Smooth muscle cell (in vitro differentiated cells): ENCODE measurements at regions not wholly inside any gene's neighbourhood (a gene's known extent, or its start where the extent isn't known, plus 50 kb on each side); places are given as distances from the start of the nearest gene placed in this dataset.

Experiments
- DNase-seq: peaks from one replicate; lab custom pipeline; 2025; ENCODE audit not compliant: unreplicated experiment; lab: John Stamatoyannopoulos, UW
- H2AFZ ChIP-seq: fragments of 200-600 bp; sonication (generic); 2 replicates; pipeline ENCODE4 v1.6.0; 2016; ENCODE audit warnings: antibody characterized with exemption, low read depth, mild to moderate bottlenecking
- H3F3A ChIP-seq: fragments of 200-600 bp; sonication (generic); 2 replicates; pipeline ENCODE4 v1.6.0; 2017; ENCODE audit warnings: antibody characterized with exemption, low read depth
- H3K27ac ChIP-seq: fragments of 200-600 bp; sonication (generic); 2 replicates; pipeline ENCODE4 v1.5.1; 2016; ENCODE audit warnings: low read depth, mild to moderate bottlenecking
- H3K27me3 ChIP-seq: fragments of 200-600 bp; sonication (generic); 2 replicates; pipeline ENCODE4 v1.6.1; 2016; ENCODE audit warnings: low read depth, mild to moderate bottlenecking
- H3K36me3 ChIP-seq: fragments of 200-600 bp; sonication (generic); 2 replicates; pipeline ENCODE4 v1.5.1; 2016; ENCODE audit warnings: low read depth
- H3K4me1 ChIP-seq: fragments of 200-600 bp; sonication (generic); 2 replicates; pipeline ENCODE4 v1.5.1; 2016; ENCODE audit warnings: low read depth
- H3K4me2 ChIP-seq: fragments of 200-600 bp; sonication (generic); 2 replicates; pipeline ENCODE4 v1.6.0; 2016; ENCODE audit warnings: mild to moderate bottlenecking
- H3K4me3 ChIP-seq: fragments of 200-600 bp; sonication (generic); 2 replicates; pipeline ENCODE4 v1.5.1; 2016; ENCODE audit warnings: mild to moderate bottlenecking
- H3K79me2 ChIP-seq: fragments of 200-600 bp; sonication (generic); 2 replicates; pipeline ENCODE4 v1.6.0; 2016; ENCODE audit warnings: low read depth, mild to moderate bottlenecking
- H3K9ac ChIP-seq: fragments of 200-600 bp; sonication (generic); 2 replicates; pipeline ENCODE4 v1.6.0; 2016; ENCODE audit warnings: low read depth
- H3K9me3 ChIP-seq: fragments of 200-600 bp; sonication (generic); replicated peaks from 2 replicates; pipeline ENCODE4 v1.5.1; 2016; ENCODE audit warnings: low read depth
- H4K20me1 ChIP-seq: fragments of 200-600 bp; sonication (generic); 2 replicates; pipeline ENCODE4 v1.6.0; 2016; ENCODE audit warnings: low read depth
- WGBS: methylation state at CpG from one replicate; pipeline ENCODE4 v1.1.7; 2016; ENCODE audit warnings: low lambda C conversion rate; 5-methylcytosine and 5-hydroxymethylcytosine counted together
- TF ChIP-seq, protein P1 (sequence below): fragments of 200-600 bp; sonication (generic); IDR thresholded peaks from 2 replicates; pipeline ENCODE4 v1.5.1; 2017; ENCODE audit warnings: borderline replicate concordance, mild to moderate bottlenecking, antibody characterized with exemption; ENCODE audit not compliant: insufficient read depth, poor library complexity, severe bottlenecking

DNA sequence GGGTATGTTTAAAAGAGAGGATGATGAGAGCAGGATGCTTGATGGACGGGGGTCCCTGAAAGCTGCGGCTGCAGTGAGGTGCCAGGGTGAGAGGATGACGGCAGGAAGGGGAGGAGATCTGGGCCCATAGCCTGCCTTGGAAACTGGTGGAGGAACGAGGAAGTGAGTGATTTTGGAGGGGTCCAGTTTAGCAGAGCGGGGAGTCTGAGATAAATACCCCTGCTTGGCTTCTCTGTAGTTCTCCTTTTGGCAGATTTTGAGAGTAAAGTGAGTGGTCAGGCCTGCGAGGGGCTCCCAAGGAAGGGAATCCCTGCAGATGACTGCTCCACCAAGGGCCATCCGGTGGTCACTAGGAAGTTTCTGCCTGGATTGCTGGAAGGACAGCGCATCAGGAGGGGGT lies 98.5 kb upstream of the PTCH1 start:
- Histone ChIP-seq H3F3A (no peaks in the 10 kb centered on the region), H4K20me1 (no peaks in the 10 kb centered on the region), H3K9ac (no peak overlapping the region), H3K79me2 (no peaks in the 10 kb centered on the region), H3K4me2 (no peak overlapping the region), H3K4me3 (no peak overlapping the region), H3K27me3 (no peaks in the 10 kb centered on the region), H3K36me3 (no peaks in the 10 kb centered on the region), H2AFZ (no peak overlapping the region), H3K27ac (no peak overlapping the region), H3K4me1 (no peaks in the 10 kb centered on the region), H3K9me3 (no peaks in the 10 kb centered on the region)
- TF ChIP-seq, protein P1, sequence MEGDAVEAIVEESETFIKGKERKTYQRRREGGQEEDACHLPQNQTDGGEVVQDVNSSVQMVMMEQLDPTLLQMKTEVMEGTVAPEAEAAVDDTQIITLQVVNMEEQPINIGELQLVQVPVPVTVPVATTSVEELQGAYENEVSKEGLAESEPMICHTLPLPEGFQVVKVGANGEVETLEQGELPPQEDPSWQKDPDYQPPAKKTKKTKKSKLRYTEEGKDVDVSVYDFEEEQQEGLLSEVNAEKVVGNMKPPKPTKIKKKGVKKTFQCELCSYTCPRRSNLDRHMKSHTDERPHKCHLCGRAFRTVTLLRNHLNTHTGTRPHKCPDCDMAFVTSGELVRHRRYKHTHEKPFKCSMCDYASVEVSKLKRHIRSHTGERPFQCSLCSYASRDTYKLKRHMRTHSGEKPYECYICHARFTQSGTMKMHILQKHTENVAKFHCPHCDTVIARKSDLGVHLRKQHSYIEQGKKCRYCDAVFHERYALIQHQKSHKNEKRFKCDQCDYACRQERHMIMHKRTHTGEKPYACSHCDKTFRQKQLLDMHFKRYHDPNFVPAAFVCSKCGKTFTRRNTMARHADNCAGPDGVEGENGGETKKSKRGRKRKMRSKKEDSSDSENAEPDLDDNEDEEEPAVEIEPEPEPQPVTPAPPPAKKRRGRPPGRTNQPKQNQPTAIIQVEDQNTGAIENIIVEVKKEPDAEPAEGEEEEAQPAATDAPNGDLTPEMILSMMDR = no peak
- WGBS = 94% methylated on average over 8 of the region's 8 CpGs
- DNase-seq = no peak

DNA sequence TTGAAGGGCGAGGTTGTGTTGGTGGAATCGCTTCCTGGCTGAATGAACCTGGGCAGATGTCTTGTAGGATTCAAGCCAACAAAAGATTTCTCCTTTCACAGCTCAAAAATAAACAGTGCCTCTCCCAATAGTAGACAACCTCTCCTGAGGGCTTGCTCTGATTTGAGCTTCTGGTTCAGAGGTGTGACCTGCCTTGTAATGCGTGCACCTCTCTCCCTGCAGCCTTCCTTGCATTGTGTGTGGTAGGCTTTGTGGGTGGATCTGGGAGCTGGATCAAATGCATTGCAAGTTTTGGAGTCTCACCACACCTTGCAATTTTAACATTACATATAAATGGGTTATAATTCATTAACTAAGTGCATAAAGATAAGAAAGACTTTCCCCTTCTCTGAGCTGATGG lies 96.9 kb upstream of the PTCH1 start:
- DNase-seq = no peak
- H3F3A ChIP-seq = no peaks in the 10 kb centered on the region
- no peak overlapping the region for H2AFZ ChIP-seq
- H3K9me3 ChIP-seq = no peaks in the 10 kb centered on the region
- H3K27me3 ChIP-seq = no peaks in the 10 kb centered on the region
- H3K36me3 ChIP-seq = no peaks in the 10 kb centered on the region
- H3K79me2 ChIP-seq = no peaks in the 10 kb centered on the region
- WGBS = 97% methylated on average over 3 of the region's 3 CpGs
- no peaks in the 10 kb centered on the region for H3K4me1 ChIP-seq
- H3K9ac ChIP-seq = no peak overlapping the region
- no peak overlapping the region for H3K4me3 ChIP-seq
- no peak overlapping the region for H3K27ac ChIP-seq
- H3K4me2 ChIP-seq = no peak overlapping the region
- H4K20me1 ChIP-seq = no peaks in the 10 kb centered on the region
- TF ChIP-seq, protein P1 = no peak

DNA sequence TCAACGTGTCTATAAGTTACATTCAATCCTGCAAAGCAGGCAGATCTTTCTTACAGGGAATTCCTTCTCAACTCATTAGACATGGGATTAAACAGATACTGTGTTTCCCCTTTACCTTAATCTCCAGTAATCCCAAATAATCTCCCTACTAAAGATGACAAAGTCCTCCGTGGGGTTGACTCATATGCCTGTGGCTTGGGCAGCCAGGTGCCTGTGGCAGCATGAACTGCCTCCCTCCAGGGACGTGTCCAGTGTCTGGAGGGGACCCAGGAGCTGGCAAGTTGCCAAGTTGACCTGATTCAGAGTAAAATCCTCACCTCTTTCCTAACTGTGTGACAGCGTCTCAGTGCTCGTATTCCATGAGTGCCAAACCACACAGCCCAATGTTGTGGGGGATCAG lies 94.6 kb upstream of the PTCH1 start:
- no peaks in the 10 kb centered on the region for H3K9me3 ChIP-seq
- no peak overlapping the region for H3K4me3 ChIP-seq
- no peaks in the 10 kb centered on the region for H3F3A ChIP-seq
- H3K4me2 ChIP-seq = no peak overlapping the region
- TF ChIP-seq, protein P1 = no peak
- H3K36me3 ChIP-seq = no peaks in the 10 kb centered on the region
- H4K20me1 ChIP-seq = no peaks in the 10 kb centered on the region
- 32% methylated on average over 5 of the region's 5 CpGs for WGBS
- DNase-seq = no peak
- no peak overlapping the region for H3K9ac ChIP-seq
- no peak overlapping the region for H3K27ac ChIP-seq
- H3K79me2 ChIP-seq = no peaks in the 10 kb centered on the region
- H2AFZ ChIP-seq = no peak overlapping the region
- H3K4me1 ChIP-seq = peaks cover 8% of the 10 kb centered on the region
- H3K27me3 ChIP-seq = no peaks in the 10 kb centered on the region

DNA sequence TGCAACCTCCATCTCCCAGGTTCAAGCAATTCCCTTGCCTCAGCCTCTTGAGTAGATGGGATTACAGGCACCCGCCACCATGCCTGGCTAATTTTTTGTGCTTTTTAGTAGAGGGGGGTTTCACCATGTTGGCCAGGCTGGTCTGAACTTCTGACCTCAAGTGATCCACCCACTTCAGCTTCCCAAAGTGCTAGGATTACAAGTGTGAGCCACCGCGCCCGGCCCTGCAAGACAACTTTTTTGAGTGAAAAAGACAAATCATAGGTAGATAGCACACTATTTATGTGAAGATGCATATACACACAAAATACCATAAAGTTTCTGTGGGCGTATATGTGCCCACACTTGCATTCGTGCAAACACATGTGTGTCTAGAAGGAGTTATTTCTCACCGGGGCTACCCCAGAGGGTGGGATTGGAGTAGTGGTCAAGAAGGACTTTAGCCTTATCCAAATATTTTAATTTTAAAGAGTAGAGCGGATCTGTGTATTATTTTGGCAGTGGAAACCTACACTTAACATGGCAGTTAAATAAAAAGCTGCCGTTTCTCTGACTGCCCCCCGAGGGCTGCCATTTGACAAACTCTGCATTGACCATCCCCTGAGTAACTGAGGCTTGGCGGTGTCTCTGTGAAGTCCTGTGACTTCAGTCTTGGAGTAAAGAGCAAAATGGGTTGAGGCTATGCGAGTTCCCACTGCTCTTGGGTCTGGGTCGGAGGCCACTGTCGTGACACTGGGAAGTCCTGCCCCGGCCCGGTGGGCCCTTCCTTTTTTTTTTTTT lies 93.4 kb upstream of the PTCH1 start:
- Histone ChIP-seq H3K27me3 (no peaks in the 10 kb centered on the region), H3F3A (no peaks in the 10 kb centered on the region), H3K79me2 (no peaks in the 10 kb centered on the region), H3K9me3 (no peaks in the 10 kb centered on the region), H3K4me2 (no peak overlapping the region), H3K9ac (no peak overlapping the region), H2AFZ (no peak overlapping the region), H3K36me3 (no peaks in the 10 kb centered on the region), H3K27ac (no peak overlapping the region), H3K4me1 (peaks cover 11% of the 10 kb centered on the region), H4K20me1 (no peaks in the 10 kb centered on the region), H3K4me3 (no peak overlapping the region)
- DNase-seq = no peak
- TF ChIP-seq, protein P1 = no peak
- WGBS = 97% methylated on average over 16 of the region's 16 CpGs
